CD4-positive, alpha-beta T cell treated with Interleukin-17A for 1 hour (primary cell): ENCODE measurements at regions not wholly inside any gene's neighbourhood (a gene's known extent, or its start where the extent isn't known, plus 50 kb on each side); places are given as distances from the start of the nearest gene placed in this dataset.
"Not testable (repeated sequence)": the region's sequence is repeated elsewhere in the genome, so short reads cannot be mapped to it uniquely, and the experiment has no call there.

Source experiments
- DNase-seq: peaks from one replicate; pipeline ENCODE4 v3.0.0-alpha.2; 2020

- no peak for DNase-seq
Measured at GRCh38 chr10:85043207-85043606, 714.8 kb downstream of the CCSER2 start.

- no peak for DNase-seq
Measured at GRCh38 chr10:85045046-85045445, 716.7 kb downstream of the CCSER2 start.

GRCh38 chr10:85047170-85047834 lies 718.9 kb downstream of the CCSER2 start:
- DNase-seq: no peak

- DNase-seq: no peak
Measured at GRCh38 chr10:85047979-85048378, 719.6 kb downstream of the CCSER2 start.

- DNase-seq: no peak
Measured at GRCh38 chr10:85048644-85049043, 720.3 kb downstream of the CCSER2 start.

- no peak for DNase-seq
Measured at GRCh38 chr10:85060944-85061343, 732.6 kb downstream of the CCSER2 start.

GRCh38 chr10:85061401-85061800 lies 733.0 kb downstream of the CCSER2 start:
- no peak for DNase-seq

- DNase-seq: no peak
Measured at GRCh38 chr10:85067955-85068354, 739.6 kb downstream of the CCSER2 start.

- no peak for DNase-seq
Measured at GRCh38 chr10:85080934-85081333, 752.5 kb downstream of the CCSER2 start.

- DNase-seq: no peak
Measured at GRCh38 chr10:85098835-85099521, 770.6 kb downstream of the CCSER2 start.

- DNase-seq: no peak
Measured at GRCh38 chr10:85100495-85100894, 772.1 kb downstream of the CCSER2 start.

- no peak for DNase-seq
Measured at GRCh38 chr10:85105614-85106255, 777.3 kb downstream of the CCSER2 start.

- DNase-seq: no peak
Measured at GRCh38 chr10:85111271-85111670, 782.9 kb downstream of the CCSER2 start.

- no peak for DNase-seq
Measured at GRCh38 chr10:85124603-85125051, 796.2 kb downstream of the CCSER2 start.

- no peak for DNase-seq
Measured at GRCh38 chr10:85137253-85137652, 808.9 kb downstream of the CCSER2 start.

- no peak for DNase-seq
Measured at GRCh38 chr10:85138046-85138445, 809.7 kb downstream of the CCSER2 start.

GRCh38 chr10:85139124-85139523 lies 810.7 kb downstream of the CCSER2 start:
- no peak for DNase-seq

GRCh38 chr10:85141520-85141919 lies 813.1 kb downstream of the CCSER2 start:
- not testable (repeated sequence) for DNase-seq

- DNase-seq: no peak
Measured at GRCh38 chr10:85145966-85146365, 817.6 kb downstream of the CCSER2 start.

- no peak for DNase-seq
Measured at GRCh38 chr10:85147346-85148250, 819.2 kb downstream of the CCSER2 start.

- DNase-seq: no peak
Measured at GRCh38 chr10:85148693-85149640, 820.6 kb downstream of the CCSER2 start.

GRCh38 chr10:85149766-85150165 lies 821.4 kb downstream of the CCSER2 start:
- DNase-seq: no peak
